Activated T-cell treated with anti-CD3 and anti-CD28 coated beads, Interleukin-2, amount 50 U/mL, for 4 hours (primary cell): ENCODE measurements at regions not wholly inside any gene's neighbourhood (a gene's known extent, or its start where the extent isn't known, plus 50 kb on each side); places are given as distances from the start of the nearest gene placed in this dataset.

Source experiments
- ATAC-seq, 2 donors: fragments of 200-7000 bp; cut with Tn5 transposase; one replicate each; pipeline ENCODE4 v1.10.0; 2021
- DNase-seq: peaks from one replicate; pipeline ENCODE4 v3.0.0-alpha.2; 2020
- H3K27me3 Mint-ChIP-seq: one replicate; pipeline ENCODE4 v1.8.0; 2021; ENCODE audit warnings: low read depth, mixed read lengths
- H3K36me3 Mint-ChIP-seq: one replicate; pipeline ENCODE4 v1.8.0; 2022; ENCODE audit warnings: mixed read lengths; ENCODE audit not compliant: insufficient read depth
- H3K4me1 Mint-ChIP-seq: one replicate; pipeline ENCODE4 v1.8.0; 2021; ENCODE audit warnings: low read depth, mixed read lengths
- H3K4me3 Mint-ChIP-seq: one replicate; pipeline ENCODE4 v1.8.0; 2021; ENCODE audit warnings: mild to moderate bottlenecking, moderate library complexity, mixed read lengths
- H3K9me3 Mint-ChIP-seq: one replicate; pipeline ENCODE4 v1.8.0; 2021; ENCODE audit warnings: mixed read lengths

GRCh38 chr1:38283696-38284470 lies 237.3 kb upstream of the POU3F1 start:
- ATAC-seq (no peak), DNase-seq (no peak)
- peaks cover 10% of the 10 kb centered on the region for H3K9me3 Mint-ChIP-seq
- no peaks in the 10 kb centered on the region for H3K36me3 Mint-ChIP-seq
- peaks cover 25% of the 10 kb centered on the region for H3K27me3 Mint-ChIP-seq
- no peaks in the 10 kb centered on the region for H3K4me1 Mint-ChIP-seq
- H3K4me3 Mint-ChIP-seq, result no peak overlapping the region

- no peaks in the 10 kb centered on the region for H3K4me1 Mint-ChIP-seq
- ATAC-seq (no peak), DNase-seq (no peak)
- H3K9me3 Mint-ChIP-seq, result peaks cover 15% of the 10 kb centered on the region
- peaks cover 28% of the 10 kb centered on the region for H3K27me3 Mint-ChIP-seq
- no peak overlapping the region for H3K4me3 Mint-ChIP-seq
- no peaks in the 10 kb centered on the region for H3K36me3 Mint-ChIP-seq
These were observed 232.6 kb upstream of the POU3F1 start for GRCh38 chr1:38279148-38279547.

GRCh38 chr1:38277646-38278045 lies 231.1 kb upstream of the POU3F1 start:
- peaks cover 23% of the 10 kb centered on the region for H3K27me3 Mint-ChIP-seq
- H3K4me1 Mint-ChIP-seq, result no peaks in the 10 kb centered on the region
- ATAC-seq (no peak), DNase-seq (no peak)
- no peak overlapping the region for H3K4me3 Mint-ChIP-seq
- H3K36me3 Mint-ChIP-seq, result no peaks in the 10 kb centered on the region
- H3K9me3 Mint-ChIP-seq, result peaks cover 15% of the 10 kb centered on the region

- Mint-ChIP-seq H3K36me3 (no peaks in the 10 kb centered on the region), H3K9me3 (peaks cover 15% of the 10 kb centered on the region), H3K27me3 (peaks cover 29% of the 10 kb centered on the region), H3K4me3 (no peak overlapping the region), H3K4me1 (no peaks in the 10 kb centered on the region)
- DNase-seq (no peak), ATAC-seq (no peak)
These were observed 229.4 kb upstream of the POU3F1 start for GRCh38 chr1:38275960-38276359.

- Mint-ChIP-seq H3K27me3 (peaks cover 35% of the 10 kb centered on the region), H3K9me3 (peaks cover 15% of the 10 kb centered on the region), H3K36me3 (no peaks in the 10 kb centered on the region), H3K4me1 (no peaks in the 10 kb centered on the region), H3K4me3 (no peak overlapping the region)
- no peak for ATAC-seq
- DNase-seq, result no peak
These were observed 228.4 kb upstream of the POU3F1 start for GRCh38 chr1:38274974-38275373.

GRCh38 chr1:38273196-38273804 lies 226.7 kb upstream of the POU3F1 start:
- H3K9me3 Mint-ChIP-seq, result peaks cover under 1% of the 10 kb centered on the region
- H3K27me3 Mint-ChIP-seq, result peaks cover 39% of the 10 kb centered on the region
- H3K36me3 Mint-ChIP-seq, result no peaks in the 10 kb centered on the region

GRCh38 chr1:38272515-38272914 lies 225.9 kb upstream of the POU3F1 start:
- no peak for DNase-seq
- Mint-ChIP-seq H3K27me3 (peaks cover 43% of the 10 kb centered on the region), H3K36me3 (no peaks in the 10 kb centered on the region), H3K4me3 (no peak overlapping the region), H3K9me3 (no peaks in the 10 kb centered on the region), H3K4me1 (no peaks in the 10 kb centered on the region)
- ATAC-seq, result no peak

More at GRCh38 chr1:38273196-38273804, 226.7 kb upstream of the POU3F1 start:
- no peak for ATAC-seq
- no peaks in the 10 kb centered on the region for H3K4me1 Mint-ChIP-seq
- H3K4me3 Mint-ChIP-seq, result no peak overlapping the region
- no peak for DNase-seq

GRCh38 chr1:38270849-38271633 lies 224.4 kb upstream of the POU3F1 start:
- Mint-ChIP-seq H3K27me3 (peaks cover 49% of the 10 kb centered on the region), H3K9me3 (no peaks in the 10 kb centered on the region), H3K36me3 (no peaks in the 10 kb centered on the region), H3K4me1 (no peaks in the 10 kb centered on the region), H3K4me3 (no peak overlapping the region)
- no peak for DNase-seq
- ATAC-seq, result no peak

- H3K36me3 Mint-ChIP-seq, result no peaks in the 10 kb centered on the region
- no peaks in the 10 kb centered on the region for H3K9me3 Mint-ChIP-seq
- no peak overlapping the region for H3K4me3 Mint-ChIP-seq
- H3K4me1 Mint-ChIP-seq, result no peaks in the 10 kb centered on the region
- ATAC-seq, result no peak
- H3K27me3 Mint-ChIP-seq, result peaks cover 49% of the 10 kb centered on the region
- DNase-seq, result no peak
These were observed 223.6 kb upstream of the POU3F1 start for GRCh38 chr1:38269923-38270848.

- Mint-ChIP-seq H3K4me3 (no peak overlapping the region), H3K9me3 (no peaks in the 10 kb centered on the region), H3K4me1 (no peaks in the 10 kb centered on the region), H3K27me3 (peaks cover 41% of the 10 kb centered on the region), H3K36me3 (no peaks in the 10 kb centered on the region)
- ATAC-seq (no peak), DNase-seq (no peak)
These were observed 221.6 kb upstream of the POU3F1 start for GRCh38 chr1:38268226-38268625.

- DNase-seq (no peak), ATAC-seq (no peak)
- H3K36me3 Mint-ChIP-seq, result no peaks in the 10 kb centered on the region
- H3K9me3 Mint-ChIP-seq, result no peaks in the 10 kb centered on the region
- H3K4me3 Mint-ChIP-seq, result no peak overlapping the region
- no peaks in the 10 kb centered on the region for H3K4me1 Mint-ChIP-seq
- H3K27me3 Mint-ChIP-seq, result peaks cover 32% of the 10 kb centered on the region
These were observed 220.7 kb upstream of the POU3F1 start for GRCh38 chr1:38267037-38268036.

GRCh38 chr1:38266197-38266520 lies 219.6 kb upstream of the POU3F1 start:
- Mint-ChIP-seq H3K4me1 (no peaks in the 10 kb centered on the region), H3K27me3 (peaks cover 27% of the 10 kb centered on the region), H3K4me3 (no peak overlapping the region), H3K36me3 (no peaks in the 10 kb centered on the region), H3K9me3 (no peaks in the 10 kb centered on the region)
- no peak for DNase-seq
- no peak for ATAC-seq
